C4-2B (cell line): ENCODE measurements at regions not wholly inside any gene's neighbourhood (a gene's known extent, or its start where the extent isn't known, plus 50 kb on each side); places are given as distances from the start of the nearest gene placed in this dataset.

Source experiments
- CTCF ChIP-seq: fragments of 450-650 bp; conservative IDR thresholded peaks from 2 replicates; pipeline ENCODE4 v1.5.1; 2017; ENCODE audit warnings: mild to moderate bottlenecking
- ZFX ChIP-seq: fragments of 450-650 bp; IDR thresholded peaks from 2 replicates; pipeline ENCODE4 v1.6.1; 2017

GRCh38 chr3:61407397-61407796 lies 154.0 kb upstream of the PTPRG start:
- TF ChIP-seq CTCF (no peak), ZFX (no peak)
